HEK293T (cell line): ENCODE measurements at regions not wholly inside any gene's neighbourhood (a gene's known extent, or its start where the extent isn't known, plus 50 kb on each side); places are given as distances from the start of the nearest gene placed in this dataset.

ENCODE experiments used
- CTCF ChIA-PET: fragments of 350-600 bp; formaldehyde crosslinking; extraction: SDS; loops from one replicate; lab custom pipeline; 2021; ENCODE audit warnings: antibody characterized with exemption, inconsistent platforms; lab: Yijun Ruan, JAX
- POLR2A ChIA-PET: fragments of 350-600 bp; formaldehyde crosslinking; extraction: SDS; loops from one replicate; lab custom pipeline; 2020; ENCODE audit warnings: antibody characterized with exemption, inconsistent platforms; lab: Yijun Ruan, JAX
- DNase-seq: peaks from one replicate; pipeline ENCODE4 v3.0.0; 2012; ENCODE audit warnings: mixed read lengths; ENCODE audit errors: extremely low spot score
- ARNT ChIP-seq: fragments of 450-650 bp; IDR thresholded peaks from 2 replicates; pipeline ENCODE4 v1.6.1; 2017; ENCODE audit warnings: mild to moderate bottlenecking
- BHLHE40 ChIP-seq: fragments of 450-650 bp; IDR thresholded peaks from 2 replicates; pipeline ENCODE4 v1.6.1; 2016; ENCODE audit warnings: mild to moderate bottlenecking, moderate library complexity, borderline replicate concordance
- CTBP1 ChIP-seq: fragments of 450-650 bp; IDR thresholded peaks from 2 replicates; pipeline ENCODE4 v1.6.1; 2016; ENCODE audit warnings: borderline replicate concordance
- ELF4 ChIP-seq: fragments of 450-650 bp; IDR thresholded peaks from 2 replicates; pipeline ENCODE4 v1.6.1; 2017; ENCODE audit warnings: antibody characterized with exemption
- FOXA1 ChIP-seq: fragments of 450-650 bp; IDR thresholded peaks from 2 replicates; pipeline ENCODE4 v1.6.1; 2016; ENCODE audit warnings: mild to moderate bottlenecking
- FOXK2 ChIP-seq: fragments of 450-650 bp; IDR thresholded peaks from 2 replicates; pipeline ENCODE4 v1.6.1; 2016; ENCODE audit warnings: mild to moderate bottlenecking
- FOXM1 ChIP-seq: fragments of 450-650 bp; IDR thresholded peaks from 2 replicates; pipeline ENCODE4 v1.6.1; 2017; ENCODE audit warnings: mild to moderate bottlenecking, borderline replicate concordance
- HDGF ChIP-seq: fragments of 450-650 bp; IDR thresholded peaks from 2 replicates; pipeline ENCODE4 v1.6.1; 2017; ENCODE audit warnings: antibody characterized with exemption, borderline replicate concordance
- L3MBTL2 ChIP-seq: fragments of 450-650 bp; conservative IDR thresholded peaks from 2 replicates; pipeline ENCODE4 v1.6.1; 2016; ENCODE audit warnings: mild to moderate bottlenecking
- LEF1 ChIP-seq: fragments of 450-650 bp; IDR thresholded peaks from 2 replicates; pipeline ENCODE4 v1.6.1; 2017; ENCODE audit warnings: mild to moderate bottlenecking, borderline replicate concordance
- NFRKB ChIP-seq: fragments of 450-650 bp; IDR thresholded peaks from 2 replicates; pipeline ENCODE4 v1.6.1; 2016; ENCODE audit warnings: mild to moderate bottlenecking, moderate library complexity
- SP1 ChIP-seq: fragments of 450-650 bp; IDR thresholded peaks from 2 replicates; pipeline ENCODE4 v1.6.1; 2017
- SUZ12 ChIP-seq: fragments of 450-650 bp; IDR thresholded peaks from 2 replicates; pipeline ENCODE4 v1.6.1; 2016; ENCODE audit warnings: mild to moderate bottlenecking
- TARDBP ChIP-seq: fragments of 450-650 bp; IDR thresholded peaks from 2 replicates; pipeline ENCODE4 v1.6.1; 2016
- ZNF384 ChIP-seq: fragments of 450-650 bp; IDR thresholded peaks from 2 replicates; pipeline ENCODE4 v1.6.1; 2016
- TF ChIP-seq, protein P1 (sequence below): fragments of 450-650 bp; IDR thresholded peaks from 2 replicates; pipeline ENCODE4 v1.6.1; 2016

DNA sequence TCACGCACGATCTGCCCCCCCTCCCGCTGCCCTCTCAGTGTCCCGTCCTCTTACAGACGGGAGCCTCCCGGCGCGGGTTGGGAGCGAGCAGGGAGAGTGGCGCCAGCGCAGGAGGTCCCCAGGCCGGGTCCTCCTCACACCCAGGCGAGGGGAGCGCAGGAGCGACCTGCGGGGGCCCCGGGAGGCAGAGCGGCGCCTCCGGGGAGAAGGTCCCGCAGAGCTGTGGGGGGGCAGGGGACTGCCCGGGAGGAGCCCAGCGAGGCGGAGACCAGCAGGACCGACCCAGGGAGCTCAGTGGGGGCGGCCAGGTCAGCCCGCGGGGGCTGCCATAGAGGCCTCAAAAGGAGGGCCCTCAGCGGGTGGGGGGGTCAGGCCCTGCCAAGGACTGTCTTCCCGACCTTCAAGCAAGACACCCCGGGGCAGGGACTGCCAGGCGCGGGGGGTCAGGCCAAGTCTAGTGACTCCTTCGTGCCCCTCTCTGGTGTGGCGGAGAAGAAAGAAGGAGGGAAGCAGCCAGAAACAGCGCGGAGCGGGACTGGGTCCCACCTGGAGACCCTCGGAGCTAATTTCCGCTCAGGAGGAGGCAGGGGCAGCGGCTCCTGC is 123.3 kb upstream of the ERCC6L2 start:
- ChIA-PET CTCF (no interaction called here), POLR2A (no interaction called here)
- DNase-seq, result no peak
- TF ChIP-seq NFRKB, result no peak
- no peak for TF ChIP-seq SP1
- TF ChIP-seq ARNT, result no peak
- TF ChIP-seq SUZ12, result no peak
- TF ChIP-seq LEF1, result no peak
- TF ChIP-seq, protein P1, sequence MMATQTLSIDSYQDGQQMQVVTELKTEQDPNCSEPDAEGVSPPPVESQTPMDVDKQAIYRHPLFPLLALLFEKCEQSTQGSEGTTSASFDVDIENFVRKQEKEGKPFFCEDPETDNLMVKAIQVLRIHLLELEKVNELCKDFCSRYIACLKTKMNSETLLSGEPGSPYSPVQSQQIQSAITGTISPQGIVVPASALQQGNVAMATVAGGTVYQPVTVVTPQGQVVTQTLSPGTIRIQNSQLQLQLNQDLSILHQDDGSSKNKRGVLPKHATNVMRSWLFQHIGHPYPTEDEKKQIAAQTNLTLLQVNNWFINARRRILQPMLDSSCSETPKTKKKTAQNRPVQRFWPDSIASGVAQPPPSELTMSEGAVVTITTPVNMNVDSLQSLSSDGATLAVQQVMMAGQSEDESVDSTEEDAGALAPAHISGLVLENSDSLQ, result no peak
- TF ChIP-seq L3MBTL2, result no peak
- no peak for TF ChIP-seq FOXK2
- no peak for TF ChIP-seq ELF4
- TF ChIP-seq BHLHE40, result no peak

- ChIA-PET CTCF (no interaction called here), POLR2A (no interaction called here)
- no peak for TF ChIP-seq NFRKB
- no peak for TF ChIP-seq FOXM1
- TF ChIP-seq CTBP1, result no peak
- no peak for TF ChIP-seq FOXK2
- TF ChIP-seq, protein P1, result no peak
- TF ChIP-seq ARNT, result no peak
- TF ChIP-seq ZNF384, result no peak
- TF ChIP-seq SP1, result no peak
- TF ChIP-seq TARDBP, result no peak
- no peak for DNase-seq
These were observed 124.0 kb upstream of the ERCC6L2 start for GRCh38 chr9:95751520-95751790.

- ChIA-PET POLR2A (no interaction called here), CTCF (no interaction called here)
- TF ChIP-seq CTBP1 (no peak), L3MBTL2 (no peak), HDGF (no peak), SP1 (no peak), ARNT (no peak), FOXM1 (no peak), LEF1 (no peak), TARDBP (no peak), FOXA1 (no peak), BHLHE40 (no peak), NFRKB (no peak), FOXK2 (no peak), SUZ12 (no peak), ZNF384 (no peak), ELF4 (no peak)
- TF ChIP-seq, protein P1, result no peak
- DNase-seq, result no peak
These were observed 124.6 kb upstream of the ERCC6L2 start for GRCh38 chr9:95750725-95751519.

GRCh38 chr9:95749493-95749892 is 126.0 kb upstream of the ERCC6L2 start:
- DNase-seq, result no peak
- TF ChIP-seq NFRKB (no peak), FOXM1 (no peak), HDGF (no peak), ELF4 (no peak), LEF1 (no peak), L3MBTL2 (no peak), BHLHE40 (no peak), TARDBP (no peak), FOXK2 (no peak), ARNT (no peak), CTBP1 (no peak), SP1 (no peak), FOXA1 (no peak), ZNF384 (no peak), SUZ12 (no peak)
- TF ChIP-seq, protein P1, result no peak
- POLR2A ChIA-PET, result no interaction called here
- CTCF ChIA-PET, result no interaction called here

- ChIA-PET CTCF (interaction anchor here (0.6 to 2.4 kb wide), 3 partner anchors 10 to 75 kb away, joined by 3 to 7 read pairs (median 3); no protein-coding TSS in a partner anchor), POLR2A (no interaction called here)
- TF ChIP-seq L3MBTL2 (no peak), ELF4 (no peak), TARDBP (no peak), SP1 (no peak), NFRKB (no peak), FOXA1 (no peak), FOXM1 (no peak), HDGF (no peak), ARNT (no peak)
- DNase-seq, result no peak
These were observed 128.9 kb upstream of the ERCC6L2 start for GRCh38 chr9:95746408-95747180.
